H9 (cell line): ENCODE measurements at regions not wholly inside any gene's neighbourhood (a gene's known extent, or its start where the extent isn't known, plus 50 kb on each side); places are given as distances from the start of the nearest gene placed in this dataset.

ENCODE experiments used
- DNase-seq: peaks from one replicate; pipeline ENCODE4 v3.0.0-alpha.2; 2017
- H2AFZ ChIP-seq: one replicate; pipeline ENCODE4 v1.6.1; 2013; ENCODE audit warnings: mild to moderate bottlenecking, low read length, control low read depth, moderate library complexity
- H2AK5ac ChIP-seq: 2 replicates; pipeline ENCODE4 v1.6.1; 2013; ENCODE audit warnings: low read length, control low read depth, mixed read lengths; ENCODE audit not compliant: insufficient read length
- H2BK120ac ChIP-seq: one replicate; pipeline ENCODE4 v1.6.1; 2013; ENCODE audit warnings: low read depth, mild to moderate bottlenecking, low read length, control low read depth, inconsistent platforms; ENCODE audit not compliant: poor library complexity, severe bottlenecking
- H2BK12ac ChIP-seq: 2 replicates; pipeline ENCODE4 v1.6.1; 2013; ENCODE audit warnings: low read length, control low read depth, mixed read lengths, low read depth; ENCODE audit not compliant: insufficient read length
- H2BK15ac ChIP-seq: 2 replicates; pipeline ENCODE4 v1.6.1; 2013; ENCODE audit warnings: low read depth, low read length, control low read depth
- H2BK20ac ChIP-seq: one replicate; pipeline ENCODE4 v1.6.1; 2013; ENCODE audit warnings: low read depth, mild to moderate bottlenecking, low read length, control low read depth, inconsistent platforms; ENCODE audit not compliant: poor library complexity, severe bottlenecking
- H2BK5ac ChIP-seq: 2 replicates; pipeline ENCODE4 v1.6.1; 2013; ENCODE audit warnings: low read length, control low read depth, mixed read lengths; ENCODE audit not compliant: insufficient read length
- H3K14ac ChIP-seq: 2 replicates; pipeline ENCODE4 v1.6.1; 2013; ENCODE audit warnings: low read length, control low read depth; ENCODE audit not compliant: insufficient read depth
- H3K18ac ChIP-seq: 2 replicates; pipeline ENCODE4 v1.6.1; 2013; ENCODE audit warnings: low read depth, mild to moderate bottlenecking, mixed read lengths, low read length, control low read depth; ENCODE audit not compliant: insufficient read length
- H3K23ac ChIP-seq: 2 replicates; pipeline ENCODE4 v1.6.1; 2013; ENCODE audit warnings: low read length, control low read depth, mixed read lengths, low read depth; ENCODE audit not compliant: insufficient read length
- H3K23me2 ChIP-seq: 2 replicates; pipeline ENCODE4 v1.6.1; 2013; ENCODE audit warnings: low read depth, mild to moderate bottlenecking, mixed read lengths, low read length, control low read depth; ENCODE audit not compliant: insufficient read length, poor library complexity, severe bottlenecking
- H3K27ac ChIP-seq: 2 replicates; pipeline ENCODE4 v1.5.1; 2013; ENCODE audit warnings: low read length, control low read depth, mixed read lengths, low read depth; ENCODE audit not compliant: insufficient read length
- H3K27me3 ChIP-seq: 2 replicates; pipeline ENCODE4 v1.6.1; 2013; ENCODE audit warnings: low read length, control low read depth, inconsistent platforms; ENCODE audit not compliant: insufficient read depth
- H3K4ac ChIP-seq: 2 replicates; pipeline ENCODE4 v1.6.1; 2013; ENCODE audit warnings: low read depth, mild to moderate bottlenecking, control low read depth, inconsistent platforms, low read length, moderate library complexity
- H3K4me1 ChIP-seq: 2 replicates; pipeline ENCODE4 v1.6.1; 2013; ENCODE audit warnings: low read length, control low read depth, inconsistent platforms; ENCODE audit not compliant: insufficient read depth
- H3K4me2 ChIP-seq: 2 replicates; pipeline ENCODE4 v1.6.1; 2013; ENCODE audit warnings: low read length, control low read depth, mixed read lengths; ENCODE audit not compliant: insufficient read length, insufficient read depth
- H3K56ac ChIP-seq: 2 replicates; pipeline ENCODE4 v1.6.1; 2013; ENCODE audit warnings: low read depth, mild to moderate bottlenecking, mixed read lengths, low read length, control low read depth; ENCODE audit not compliant: insufficient read length
- H3K79me1 ChIP-seq: 2 replicates; pipeline ENCODE4 v1.6.1; 2013; ENCODE audit warnings: low read depth, mild to moderate bottlenecking, moderate library complexity, low read length, control low read depth, inconsistent platforms; ENCODE audit not compliant: insufficient read depth, poor library complexity, severe bottlenecking
- H3K79me2 ChIP-seq: 2 replicates; pipeline ENCODE4 v1.6.1; 2013; ENCODE audit warnings: low read length, control low read depth, inconsistent platforms; ENCODE audit not compliant: insufficient read depth
- H3K9ac ChIP-seq: 2 replicates; pipeline ENCODE4 v1.6.1; 2013; ENCODE audit warnings: low read length, control low read depth, mixed read lengths; ENCODE audit not compliant: insufficient read length; ENCODE audit errors: extremely low read depth
- H3K9me3 ChIP-seq: one replicate; pipeline ENCODE4 v1.6.1; 2013; ENCODE audit warnings: low read depth, low read length, inconsistent platforms; ENCODE audit not compliant: control insufficient read depth
- H3T11ph ChIP-seq: one replicate; pipeline ENCODE4 v1.6.1; 2013; ENCODE audit warnings: mild to moderate bottlenecking, low read length, control low read depth, inconsistent platforms
- H4K20me1 ChIP-seq: one replicate; pipeline ENCODE4 v1.6.1; 2013; ENCODE audit not compliant: control insufficient read depth, insufficient read length, insufficient read depth
- H4K5ac ChIP-seq: 2 replicates; pipeline ENCODE4 v1.6.1; 2013; ENCODE audit warnings: low read depth, mild to moderate bottlenecking, mixed read lengths, low read length, control low read depth; ENCODE audit not compliant: insufficient read length
- H4K8ac ChIP-seq: replicated peaks from 2 replicates; pipeline ENCODE4 v1.6.1; 2013; ENCODE audit warnings: low read length, control low read depth, mixed read lengths, low read depth; ENCODE audit not compliant: insufficient read length
- H4K91ac ChIP-seq: 2 replicates; pipeline ENCODE4 v1.6.1; 2013; ENCODE audit warnings: low read depth, mild to moderate bottlenecking, moderate library complexity, mixed read lengths, low read length, control low read depth; ENCODE audit not compliant: insufficient read length
- H3K27ac Mint-ChIP-seq, 3 experiments: 2 replicates in 2 of 3; 3 replicates in 1 of 3; pipeline ENCODE4 v1.8.0; 2020 to 2021; ENCODE audit warnings: mixed read lengths in 3 of 3, mild to moderate bottlenecking in 1 of 3, moderate library complexity in 1 of 3
- H3K27me3 Mint-ChIP-seq: 2 replicates; pipeline ENCODE4 v1.8.0; 2021; ENCODE audit warnings: low read depth, mild to moderate bottlenecking, moderate library complexity, mixed read lengths
- H3K36me3 Mint-ChIP-seq, 3 experiments: 2 replicates in 2 of 3; 3 replicates in 1 of 3; pipeline ENCODE4 v1.8.0; 2020 to 2021; ENCODE audit warnings: low read depth in 3 of 3, mixed read lengths in 3 of 3; ENCODE audit not compliant: insufficient read depth in 1 of 3
- H3K4me1 Mint-ChIP-seq, 2 experiments: 2 replicates each; pipeline ENCODE4 v1.8.0; 2020; ENCODE audit warnings: mixed read lengths in 2 of 2
- H3K4me3 Mint-ChIP-seq, 2 experiments: 2 replicates in 1 of 2; 3 replicates in 1 of 2; pipeline ENCODE4 v1.8.0; 2020 to 2021; ENCODE audit warnings: mild to moderate bottlenecking in 2 of 2, mixed read lengths in 2 of 2, moderate library complexity in 1 of 2
- H3K9me3 Mint-ChIP-seq, 2 experiments: 2 replicates in 1 of 2; 3 replicates in 1 of 2; pipeline ENCODE4 v1.8.0; 2020; ENCODE audit warnings: mild to moderate bottlenecking in 2 of 2, mixed read lengths in 2 of 2, moderate library complexity in 1 of 2
- CTCF ChIP-seq: fragments of 200-600 bp; sonication (generic); conservative IDR thresholded peaks from 3 replicates; pipeline ENCODE4 v1.8.0; 2021; ENCODE audit warnings: antibody characterized with exemption, mild to moderate bottlenecking

- no peak overlapping the region for H4K5ac ChIP-seq
These were observed 226.9 kb upstream of the MID1 start for GRCh38 chrX:10847333-10847732.

More at GRCh38 chrX:10847333-10847732, 226.9 kb upstream of the MID1 start:
- Histone ChIP-seq H2BK5ac (no peak overlapping the region), H3K79me2 (no peaks in the 10 kb centered on the region), H3K4ac (no peak overlapping the region), H3K9me3 (no peaks in the 10 kb centered on the region), H3K18ac (no peak overlapping the region), H2AFZ (no peak overlapping the region), H3K56ac (no peak overlapping the region), H3K79me1 (no peaks in the 10 kb centered on the region), H4K91ac (no peak overlapping the region), H2BK120ac (no peak overlapping the region), H2BK20ac (no peak overlapping the region), H4K20me1 (no peaks in the 10 kb centered on the region), H3T11ph (no peak overlapping the region), H2BK15ac (no peak overlapping the region), H3K23me2 (no peaks in the 10 kb centered on the region), H3K14ac (no peak overlapping the region), H3K23ac (no peak overlapping the region), H3K9ac (no peak overlapping the region), H3K4me2 (no peak overlapping the region), H3K27ac (no peak overlapping the region), H2BK12ac (no peak overlapping the region), H3K27me3 (no peaks in the 10 kb centered on the region), H4K8ac (no peak overlapping the region), H3K4me1 (no peaks in the 10 kb centered on the region), H2AK5ac (no peak overlapping the region)
- peaks cover 0 to 6% (median 0%) of the 10 kb centered on the region in 3 experiments; a peak in 2 of 7 replicates for H3K36me3 Mint-ChIP-seq
- peaks cover 32 to 53% of the 10 kb centered on the region in 2 experiments for H3K9me3 Mint-ChIP-seq
- no peaks in the 10 kb centered on the region for H3K4me1 Mint-ChIP-seq
- TF ChIP-seq CTCF, result no peak
- no peak overlapping the region for H3K4me3 Mint-ChIP-seq
- no peak for DNase-seq
- H3K27me3 Mint-ChIP-seq, result no peaks in the 10 kb centered on the region
- no peak overlapping the region for H3K27ac Mint-ChIP-seq
